Thoracic aorta (tissue), 2 donors: ENCODE measurements at regions not wholly inside any gene's neighbourhood (a gene's known extent, or its start where the extent isn't known, plus 50 kb on each side); places are given as distances from the start of the nearest gene placed in this dataset.

Experiments
- ATAC-seq: fragments of 150-250 bp; one replicate; pipeline ENCODE4 v1.8.0; 2017; ENCODE audit warnings: low read depth; ENCODE audit not compliant: insufficient number of reproducible peaks, low FRiP score
- DNase-seq: peaks from one replicate; pipeline ENCODE4 v3.0.0-alpha.2; 2020; ENCODE audit warnings: low spot score
- H3K27ac ChIP-seq, 2 donors: fragments of 200-600 bp; sonication (generic); 1 replicate in 1 of 2; 2 replicates in 1 of 2; pipeline ENCODE4 v1.5.1; 2016; ENCODE audit warnings: mild to moderate bottlenecking in 2 of 2, moderate library complexity in 2 of 2
- H3K27me3 ChIP-seq: fragments of 200-600 bp; sonication (generic); replicated peaks from 2 replicates; pipeline ENCODE4 v1.6.0; 2016; ENCODE audit warnings: mild to moderate bottlenecking; ENCODE audit not compliant: insufficient read depth
- H3K36me3 ChIP-seq: fragments of 200-600 bp; sonication (generic); one replicate; pipeline ENCODE4 v1.5.1; 2016
- H3K4me1 ChIP-seq, 2 donors: fragments of 200-600 bp; sonication (generic); 1 replicate in 1 of 2; 2 replicates in 1 of 2; pipeline versions ENCODE4 v1.5.1 to v1.6.0; 2016; ENCODE audit warnings: low read depth in 2 of 2, mild to moderate bottlenecking in 1 of 2; ENCODE audit not compliant: control insufficient read depth in 1 of 2
- H3K4me3 ChIP-seq: fragments of 200-600 bp; sonication (generic); 2 replicates; pipeline ENCODE4 v1.5.1; 2016; ENCODE audit warnings: mild to moderate bottlenecking
- H3K9me3 ChIP-seq: fragments of 200-600 bp; sonication (generic); 2 replicates; pipeline ENCODE4 v1.5.1; 2016
- TF ChIP-seq, protein P1 (sequence below): fragments of 200-600 bp; sonication (generic); IDR thresholded peaks from one replicate; pipeline ENCODE4 v1.5.1; 2019; ENCODE audit warnings: antibody characterized with exemption

GRCh38 chr20:56783826-56784225, 154.7 kb downstream of the TFAP2C start:
- ATAC-seq: no peak
- Histone ChIP-seq H3K27ac (no peak overlapping the region), H3K36me3 (no peaks in the 10 kb centered on the region), H3K9me3 (no peaks in the 10 kb centered on the region), H3K27me3 (no peaks in the 10 kb centered on the region), H3K4me3 (no peak overlapping the region), H3K4me1 (no peaks in the 10 kb centered on the region)
- no peak for DNase-seq
- TF ChIP-seq, protein P1, sequence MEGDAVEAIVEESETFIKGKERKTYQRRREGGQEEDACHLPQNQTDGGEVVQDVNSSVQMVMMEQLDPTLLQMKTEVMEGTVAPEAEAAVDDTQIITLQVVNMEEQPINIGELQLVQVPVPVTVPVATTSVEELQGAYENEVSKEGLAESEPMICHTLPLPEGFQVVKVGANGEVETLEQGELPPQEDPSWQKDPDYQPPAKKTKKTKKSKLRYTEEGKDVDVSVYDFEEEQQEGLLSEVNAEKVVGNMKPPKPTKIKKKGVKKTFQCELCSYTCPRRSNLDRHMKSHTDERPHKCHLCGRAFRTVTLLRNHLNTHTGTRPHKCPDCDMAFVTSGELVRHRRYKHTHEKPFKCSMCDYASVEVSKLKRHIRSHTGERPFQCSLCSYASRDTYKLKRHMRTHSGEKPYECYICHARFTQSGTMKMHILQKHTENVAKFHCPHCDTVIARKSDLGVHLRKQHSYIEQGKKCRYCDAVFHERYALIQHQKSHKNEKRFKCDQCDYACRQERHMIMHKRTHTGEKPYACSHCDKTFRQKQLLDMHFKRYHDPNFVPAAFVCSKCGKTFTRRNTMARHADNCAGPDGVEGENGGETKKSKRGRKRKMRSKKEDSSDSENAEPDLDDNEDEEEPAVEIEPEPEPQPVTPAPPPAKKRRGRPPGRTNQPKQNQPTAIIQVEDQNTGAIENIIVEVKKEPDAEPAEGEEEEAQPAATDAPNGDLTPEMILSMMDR: no peak

DNA sequence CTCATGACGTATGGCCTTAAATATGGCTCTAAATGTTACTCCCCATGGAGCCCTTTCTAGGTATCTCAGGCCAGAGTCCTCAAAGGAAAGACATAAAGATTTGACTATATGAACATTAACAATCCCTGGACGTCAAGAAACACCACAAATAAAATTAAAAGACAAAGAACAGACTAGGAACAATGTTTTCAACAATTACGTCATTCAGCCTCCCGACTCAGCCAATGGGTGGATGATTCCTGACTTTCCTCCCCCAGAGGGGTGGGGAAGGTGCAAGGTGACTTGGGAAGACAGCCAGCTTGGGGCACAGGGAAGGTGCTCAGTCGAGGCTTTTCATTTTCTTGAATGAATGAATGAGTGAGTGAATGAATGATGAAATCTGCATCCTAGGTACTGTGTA, 157.4 kb downstream of the TFAP2C start:
- no peak for DNase-seq
- Histone ChIP-seq H3K27ac (no peak overlapping the region), H3K36me3 (no peaks in the 10 kb centered on the region), H3K4me3 (no peak overlapping the region), H3K27me3 (no peaks in the 10 kb centered on the region), H3K4me1 (no peaks in the 10 kb centered on the region), H3K9me3 (no peaks in the 10 kb centered on the region)
- no peak for ATAC-seq
- TF ChIP-seq, protein P1: no peak

DNA sequence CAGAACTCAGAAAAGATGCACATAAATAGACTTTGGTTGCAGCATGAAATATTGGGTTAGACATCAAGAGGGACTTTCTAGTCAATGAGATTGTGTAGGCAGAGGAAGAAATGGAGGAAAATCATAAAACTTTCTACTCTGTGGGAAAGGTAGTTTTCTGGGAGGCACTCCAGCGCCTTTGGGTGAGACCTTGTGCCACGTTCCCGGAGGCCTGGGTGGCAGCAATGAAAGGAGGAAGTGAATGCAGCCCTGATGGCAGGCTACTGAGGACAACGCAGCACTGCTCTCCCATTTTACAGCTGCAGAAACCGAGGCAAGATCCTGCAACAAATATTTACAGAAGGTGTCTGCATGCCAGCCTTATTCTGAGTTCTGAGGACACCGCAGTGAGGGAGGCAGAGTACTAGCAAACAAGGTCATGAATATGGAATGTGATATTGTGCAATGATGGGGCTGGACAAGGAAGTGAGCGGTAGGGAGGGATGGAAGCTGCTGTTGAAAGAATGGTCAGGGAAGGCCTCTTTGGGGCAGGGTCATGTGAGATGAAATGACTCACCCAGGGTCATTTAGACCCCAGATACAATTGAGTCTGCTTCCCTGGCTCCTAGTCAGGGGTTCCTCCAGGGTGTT, 159.1 kb downstream of the TFAP2C start:
- H3K27ac ChIP-seq: no peak overlapping the region
- no peaks in the 10 kb centered on the region for H3K4me1 ChIP-seq
- ATAC-seq (no peak), DNase-seq (no peak)
- no peaks in the 10 kb centered on the region for H3K36me3 ChIP-seq
- H3K9me3 ChIP-seq: no peaks in the 10 kb centered on the region
- TF ChIP-seq, protein P1: no peak
- H3K27me3 ChIP-seq: no peaks in the 10 kb centered on the region
- no peak overlapping the region for H3K4me3 ChIP-seq

GRCh38 chr20:56788671-56789610, 159.8 kb downstream of the TFAP2C start:
- DNase-seq (no peak), ATAC-seq (no peak)
- Histone ChIP-seq H3K4me1 (no peaks in the 10 kb centered on the region), H3K4me3 (no peak overlapping the region), H3K27me3 (no peaks in the 10 kb centered on the region), H3K9me3 (no peaks in the 10 kb centered on the region), H3K36me3 (no peaks in the 10 kb centered on the region), H3K27ac (no peak overlapping the region)
- TF ChIP-seq, protein P1: no peak

- H3K36me3 ChIP-seq: no peaks in the 10 kb centered on the region
- no peaks in the 10 kb centered on the region for H3K4me1 ChIP-seq
- H3K4me3 ChIP-seq: no peak overlapping the region
- H3K9me3 ChIP-seq: peaks cover 8% of the 10 kb centered on the region
- H3K27me3 ChIP-seq: no peaks in the 10 kb centered on the region
- ATAC-seq: no peak
- H3K27ac ChIP-seq: no peak overlapping the region
- no peak for DNase-seq
- TF ChIP-seq, protein P1: no peak
These were observed 164.8 kb downstream of the TFAP2C start for GRCh38 chr20:56793916-56794315.
